Kidney (tissue), 13 donors: ENCODE measurements at regions not wholly inside any gene's neighbourhood (a gene's known extent, or its start where the extent isn't known, plus 50 kb on each side); places are given as distances from the start of the nearest gene placed in this dataset.

Source experiments
- DNase-seq, 5 donors: peaks; one replicate each; pipeline ENCODE4 v3.0.0-alpha.2; 2013 to 2020
- FAIRE-seq: peaks from 2 replicates; lab custom pipeline; 2012; peaks lifted over from hg19 to GRCh38; lab: Jason Lieb, UNC
- H3K27ac ChIP-seq, 2 donors: one replicate each; pipeline ENCODE4 v1.7.0; 2013; ENCODE audit warnings: low read depth in 2 of 2, low read length in 2 of 2, inconsistent platforms in 1 of 2
- H3K27me3 ChIP-seq: one replicate; pipeline ENCODE4 v1.7.1; 2013; ENCODE audit warnings: low read length, inconsistent platforms; ENCODE audit not compliant: control insufficient read depth, insufficient read depth
- H3K36me3 ChIP-seq, 3 donors: one replicate each; pipeline versions ENCODE4 v1.7.0 to v1.7.1; 2013; ENCODE audit warnings: low read length in 3 of 3, control low read depth in 1 of 3, inconsistent platforms in 1 of 3; ENCODE audit not compliant: insufficient read depth in 3 of 3, control insufficient read depth in 2 of 3
- H3K4me1 ChIP-seq, 3 donors: one replicate each; pipeline versions ENCODE4 v1.7.0 to v1.7.1; 2013; ENCODE audit warnings: low read length in 3 of 3, inconsistent platforms in 1 of 3, low read depth in 1 of 3; ENCODE audit not compliant: control insufficient read depth in 2 of 3, insufficient read depth in 2 of 3
- H3K4me3 ChIP-seq, 3 donors: one replicate each; pipeline versions ENCODE4 v1.7.0 to v1.8.1; 2013; ENCODE audit warnings: low read length in 3 of 3, control low read depth in 1 of 3, inconsistent platforms in 1 of 3
- H3K9ac ChIP-seq, 3 donors: one replicate each; pipeline versions ENCODE4 v1.7.0 to v1.7.1; 2013; ENCODE audit warnings: low read length in 3 of 3, control low read depth in 1 of 3, inconsistent platforms in 1 of 3
- H3K9me3 ChIP-seq, 3 donors: one replicate each; pipeline versions ENCODE4 v1.7.0 to v1.7.1; 2013; ENCODE audit warnings: low read length in 3 of 3, control low read depth in 1 of 3, inconsistent platforms in 1 of 3; ENCODE audit not compliant: control insufficient read depth in 2 of 3, insufficient read depth in 1 of 3
- intact Hi-C: fragments of 100-400 bp; cut with DNase I; formaldehyde crosslinking; loops from one replicate; pipeline ENCODE4 v1.11.1; 2022
- TF ChIP-seq, protein P1 (sequence below): IDR thresholded peaks from 3 replicates; pipeline ENCODE4 v1.5.1; 2012; ENCODE audit warnings: mild to moderate bottlenecking, moderate library complexity, borderline replicate concordance; ENCODE audit not compliant: insufficient read depth; ENCODE audit errors: extremely low read depth
- donor health status: control.
- donor health status: control.
- donor health status: control.
- donor health status: control.
- donor health status: control.
- donor health status: DM: yes; HTN: yes; CAD: no.
- donor health status: Normal renal cell carcinoma (clear cell type).

DNA sequence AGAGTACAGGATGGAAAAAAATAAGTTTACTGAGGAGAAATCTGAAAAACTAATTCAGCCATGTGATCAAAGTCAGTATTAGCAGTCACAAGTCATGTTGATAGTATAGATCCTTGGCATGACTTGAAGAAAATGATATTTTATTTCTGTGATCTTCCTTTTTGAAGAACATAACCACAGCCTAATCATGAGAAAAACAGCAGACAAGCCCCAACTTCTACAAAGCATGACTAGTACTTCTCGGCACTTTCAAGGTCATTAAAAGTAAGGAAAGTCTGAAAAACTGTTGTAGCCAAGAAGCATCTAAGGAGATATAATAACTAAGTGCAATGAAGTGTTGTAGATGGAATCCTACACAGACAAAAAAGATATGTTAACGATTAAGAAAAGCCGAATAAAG is 264.1 kb upstream of the FOXG1 start:
- no peak for DNase-seq
- Histone ChIP-seq H3K36me3 (no peaks in the 10 kb centered on the region), H3K4me1 (no peaks in the 10 kb centered on the region), H3K4me3 (no peak overlapping the region), H3K27ac (no peak overlapping the region), H3K27me3 (no peaks in the 10 kb centered on the region), H3K9ac (no peak overlapping the region), H3K9me3 (no peaks in the 10 kb centered on the region)
- TF ChIP-seq, protein P1, sequence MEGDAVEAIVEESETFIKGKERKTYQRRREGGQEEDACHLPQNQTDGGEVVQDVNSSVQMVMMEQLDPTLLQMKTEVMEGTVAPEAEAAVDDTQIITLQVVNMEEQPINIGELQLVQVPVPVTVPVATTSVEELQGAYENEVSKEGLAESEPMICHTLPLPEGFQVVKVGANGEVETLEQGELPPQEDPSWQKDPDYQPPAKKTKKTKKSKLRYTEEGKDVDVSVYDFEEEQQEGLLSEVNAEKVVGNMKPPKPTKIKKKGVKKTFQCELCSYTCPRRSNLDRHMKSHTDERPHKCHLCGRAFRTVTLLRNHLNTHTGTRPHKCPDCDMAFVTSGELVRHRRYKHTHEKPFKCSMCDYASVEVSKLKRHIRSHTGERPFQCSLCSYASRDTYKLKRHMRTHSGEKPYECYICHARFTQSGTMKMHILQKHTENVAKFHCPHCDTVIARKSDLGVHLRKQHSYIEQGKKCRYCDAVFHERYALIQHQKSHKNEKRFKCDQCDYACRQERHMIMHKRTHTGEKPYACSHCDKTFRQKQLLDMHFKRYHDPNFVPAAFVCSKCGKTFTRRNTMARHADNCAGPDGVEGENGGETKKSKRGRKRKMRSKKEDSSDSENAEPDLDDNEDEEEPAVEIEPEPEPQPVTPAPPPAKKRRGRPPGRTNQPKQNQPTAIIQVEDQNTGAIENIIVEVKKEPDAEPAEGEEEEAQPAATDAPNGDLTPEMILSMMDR = no peak
- no peak for FAIRE-seq
- intact Hi-C loops = no loop called here

DNA sequence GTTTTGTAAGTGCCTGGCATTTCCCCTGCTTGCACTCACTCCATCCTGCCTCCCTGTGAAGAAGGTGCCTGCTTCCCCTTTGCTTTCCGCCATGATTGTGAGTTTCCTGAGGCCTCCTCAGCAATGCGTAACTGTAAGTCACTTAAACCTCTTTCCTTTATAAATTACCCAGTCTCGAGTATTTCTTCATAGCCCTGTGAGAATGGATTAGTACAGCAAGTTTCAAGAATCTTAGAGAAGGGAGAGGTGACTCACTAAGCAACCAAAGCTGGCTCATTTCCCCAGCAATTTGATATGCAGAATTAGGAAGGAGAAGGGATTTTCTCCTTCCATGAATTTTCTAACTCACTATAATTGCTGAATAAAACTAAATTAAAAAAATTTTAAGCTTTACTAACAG is 251.0 kb upstream of the FOXG1 start:
- no peak overlapping the region for H3K9ac ChIP-seq
- no peak for DNase-seq
- no peaks in the 10 kb centered on the region for H3K9me3 ChIP-seq
- FAIRE-seq = no peak
- H3K4me1 ChIP-seq = no peaks in the 10 kb centered on the region
- TF ChIP-seq, protein P1 = no peak
- H3K27ac ChIP-seq = no peak overlapping the region
- H3K4me3 ChIP-seq = no peak overlapping the region
- H3K36me3 ChIP-seq = no peaks in the 10 kb centered on the region
- no peaks in the 10 kb centered on the region for H3K27me3 ChIP-seq
- intact Hi-C loops = no loop called here

DNA sequence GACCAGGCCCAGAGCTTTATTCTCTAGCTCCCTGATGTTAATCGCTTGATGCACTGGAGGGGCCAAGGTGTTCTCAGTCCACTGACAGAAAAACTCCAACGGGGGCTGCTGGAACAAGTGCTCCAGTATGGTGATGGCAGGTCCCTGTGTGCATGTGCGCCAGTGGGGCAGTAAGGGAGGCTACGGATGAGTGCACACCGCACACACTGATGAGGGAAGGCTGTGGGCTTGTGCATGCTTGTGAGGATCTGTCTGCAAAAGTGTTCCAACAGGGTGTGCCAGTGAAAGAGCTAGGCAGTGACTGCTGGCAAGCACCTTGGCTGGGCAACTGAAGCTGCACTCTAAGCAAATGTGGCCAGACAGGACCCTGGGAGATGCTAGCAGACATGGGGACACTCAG is 229.7 kb upstream of the FOXG1 start:
- Histone ChIP-seq H3K9me3 (no peaks in the 10 kb centered on the region), H3K9ac (no peak overlapping the region), H3K36me3 (no peaks in the 10 kb centered on the region), H3K27me3 (no peaks in the 10 kb centered on the region), H3K27ac (no peak overlapping the region), H3K4me3 (no peak overlapping the region), H3K4me1 (no peaks in the 10 kb centered on the region)
- DNase-seq = no peak
- FAIRE-seq = no peak
- intact Hi-C loops = no loop called here
- TF ChIP-seq, protein P1 = no peak

DNA sequence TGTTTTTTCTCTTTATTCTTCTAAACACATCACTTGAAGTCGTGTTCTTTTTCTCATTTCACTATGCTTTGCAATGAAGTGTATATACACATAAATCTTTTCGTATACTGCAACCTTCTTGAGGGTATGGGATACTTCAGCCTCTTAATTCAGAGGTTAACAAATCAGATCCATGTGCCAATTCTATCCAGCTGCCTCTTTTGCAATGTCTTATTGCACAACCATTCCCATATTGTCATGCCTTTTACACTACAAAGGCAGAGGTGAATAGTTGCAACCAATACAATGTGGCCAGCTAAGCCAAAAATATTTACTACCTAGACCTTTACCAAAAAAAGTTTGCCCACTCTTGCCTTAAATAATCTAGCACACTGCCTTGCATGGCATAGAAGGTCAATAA is 224.5 kb upstream of the FOXG1 start:
- DNase-seq = no peak
- Histone ChIP-seq H3K27me3 (no peaks in the 10 kb centered on the region), H3K27ac (no peak overlapping the region), H3K36me3 (no peaks in the 10 kb centered on the region), H3K9me3 (no peaks in the 10 kb centered on the region), H3K9ac (no peak overlapping the region), H3K4me1 (no peaks in the 10 kb centered on the region), H3K4me3 (no peak overlapping the region)
- intact Hi-C loops = no loop called here
- TF ChIP-seq, protein P1 = no peak
- FAIRE-seq = no peak
